ENCODE measurements at regions not wholly inside any gene's neighbourhood (a gene's known extent, or its start where the extent isn't known, plus 50 kb on each side); places are given as distances from the start of the nearest gene placed in this dataset.

DNA sequence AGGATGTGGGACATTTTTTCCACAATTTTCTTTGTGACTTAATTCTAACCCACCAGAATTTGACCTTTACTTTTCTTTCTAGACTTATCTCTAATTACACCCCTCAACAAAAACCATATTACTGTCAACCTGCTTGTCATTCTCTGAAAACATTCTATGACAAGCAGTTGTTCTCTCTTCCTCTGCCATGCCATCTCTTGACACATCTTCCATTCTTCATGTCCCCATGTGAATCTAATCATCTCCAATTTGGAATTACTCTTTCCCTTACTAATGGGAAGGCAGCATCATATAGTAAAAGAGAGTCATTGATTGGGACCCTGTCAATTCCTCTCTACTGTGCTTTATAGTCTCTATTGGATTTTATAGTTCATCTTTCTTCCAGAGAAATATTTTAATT lies 61.3 kb upstream of the P2RY1 start:
- TF ChIP-seq POLR2A (IDR thresholded peaks at IDR 0.05; ENCODE audit: low read length): no peak
- TF ChIP-seq GATA1 (IDR thresholded peaks at IDR 0.05; ENCODE audit: low read depth, low read length): no peak

Measured in erythroblast (primary cell).